NCI-H345 treated with DMSO at 0.1 percent for 48 hours (cell line): ENCODE measurements at regions not wholly inside any gene's neighbourhood (a gene's known extent, or its start where the extent isn't known, plus 50 kb on each side); places are given as distances from the start of the nearest gene placed in this dataset.

Source experiments
- DNase-seq: peaks from one replicate; lab custom pipeline; 2025; ENCODE audit not compliant: unreplicated experiment; lab: John Stamatoyannopoulos, UW

DNA sequence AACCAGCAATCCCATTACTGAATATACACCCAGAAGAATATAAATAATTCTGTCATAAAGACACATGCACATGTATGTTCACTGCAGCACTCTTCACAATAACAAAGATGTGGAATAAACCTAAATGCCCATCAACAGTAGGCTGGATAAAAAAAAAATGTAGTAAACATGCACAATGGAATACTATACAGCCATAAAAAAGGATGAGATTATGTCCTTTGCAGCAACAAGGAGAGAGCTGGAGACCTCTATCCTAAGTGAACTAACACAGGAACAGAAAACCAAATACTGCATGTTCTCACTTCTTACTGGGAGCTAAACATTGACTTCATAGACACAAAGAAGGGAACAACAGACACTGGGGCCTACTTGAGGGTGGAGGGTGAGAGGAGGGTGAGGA is 2067.7 kb downstream of the ARAP2 start:
- DNase-seq = no peak

DNA sequence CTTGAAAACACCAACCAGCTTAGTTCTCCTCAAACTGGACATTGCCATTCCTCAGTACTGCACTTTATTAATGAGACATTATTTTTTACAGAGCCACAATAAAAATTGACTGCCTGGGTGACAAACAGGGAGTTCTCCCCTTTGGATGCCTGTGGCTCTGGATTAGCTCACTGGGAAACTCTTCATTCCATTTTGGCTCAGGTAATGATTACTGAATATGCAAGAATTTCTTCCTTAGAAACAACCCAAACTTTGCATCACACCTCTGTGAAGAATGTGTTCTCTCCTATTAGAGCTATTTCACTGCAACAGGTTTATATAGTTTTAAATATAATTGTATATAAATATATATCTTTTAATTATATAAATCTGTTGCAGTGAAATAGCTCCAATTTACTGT is 2065.8 kb downstream of the ARAP2 start:
- no peak for DNase-seq

DNA sequence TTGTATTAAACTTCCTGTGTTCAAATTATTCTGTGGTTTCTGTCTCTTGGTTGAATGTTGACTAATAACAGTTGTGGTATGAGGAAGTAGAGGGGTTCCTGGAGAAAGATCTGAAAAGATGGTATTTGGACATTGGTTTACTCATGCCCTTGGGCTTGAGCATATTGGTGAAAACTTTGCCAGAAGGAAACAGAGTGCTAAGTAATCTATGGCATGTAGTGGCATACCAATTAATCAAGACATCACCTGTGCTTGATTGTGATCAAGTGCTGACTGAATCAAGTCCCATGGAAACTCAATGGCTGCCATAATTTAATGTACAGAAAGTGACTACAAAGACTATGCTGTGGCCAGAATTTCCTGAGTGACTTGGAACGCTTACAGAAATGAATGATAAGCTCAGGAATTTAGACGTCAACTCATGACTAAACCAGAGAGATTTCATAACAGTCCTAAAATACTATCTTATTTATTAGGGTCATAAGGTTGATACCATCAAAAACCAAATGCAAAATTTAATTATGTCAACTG is 2062.9 kb downstream of the ARAP2 start:
- DNase-seq = no peak

DNA sequence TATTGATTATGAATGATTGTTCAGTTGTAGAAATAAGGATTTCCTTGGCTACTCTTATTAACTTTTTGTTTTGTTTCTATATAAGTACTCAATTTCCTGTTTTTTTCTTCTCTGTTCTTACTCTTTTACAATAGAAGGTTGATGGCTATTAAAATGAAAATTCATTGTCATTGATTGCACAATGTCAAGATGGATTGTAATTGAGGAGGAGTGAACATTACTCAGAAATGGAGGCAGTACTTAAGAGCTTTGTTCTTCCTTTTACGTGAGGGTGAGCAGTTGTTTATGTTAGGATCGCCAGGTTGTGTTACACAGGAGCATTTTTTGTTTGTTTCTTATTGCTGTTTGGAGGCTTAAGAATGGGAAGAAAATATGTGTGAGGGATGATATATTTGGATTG is 2062.4 kb downstream of the ARAP2 start:
- DNase-seq = no peak

DNA sequence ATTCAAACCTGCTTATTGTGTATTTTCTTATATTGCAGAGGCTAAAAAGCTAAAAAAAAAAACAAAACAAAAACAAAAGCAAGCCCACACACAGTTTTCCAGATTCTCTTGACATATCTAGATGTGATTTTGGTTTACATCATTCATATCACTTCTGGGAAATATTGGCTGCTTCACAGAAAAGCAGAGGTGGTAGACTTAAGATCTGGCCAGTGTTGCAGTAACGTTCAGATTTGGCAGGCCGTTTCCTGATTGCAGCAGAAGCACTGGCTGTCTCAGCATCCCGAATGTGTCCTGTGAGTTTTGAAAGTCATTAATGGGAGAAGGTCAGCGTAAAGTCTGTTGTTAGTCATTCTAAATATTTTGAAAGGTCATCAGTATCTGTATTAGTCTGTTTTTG is 2062.0 kb downstream of the ARAP2 start:
- no peak for DNase-seq

DNA sequence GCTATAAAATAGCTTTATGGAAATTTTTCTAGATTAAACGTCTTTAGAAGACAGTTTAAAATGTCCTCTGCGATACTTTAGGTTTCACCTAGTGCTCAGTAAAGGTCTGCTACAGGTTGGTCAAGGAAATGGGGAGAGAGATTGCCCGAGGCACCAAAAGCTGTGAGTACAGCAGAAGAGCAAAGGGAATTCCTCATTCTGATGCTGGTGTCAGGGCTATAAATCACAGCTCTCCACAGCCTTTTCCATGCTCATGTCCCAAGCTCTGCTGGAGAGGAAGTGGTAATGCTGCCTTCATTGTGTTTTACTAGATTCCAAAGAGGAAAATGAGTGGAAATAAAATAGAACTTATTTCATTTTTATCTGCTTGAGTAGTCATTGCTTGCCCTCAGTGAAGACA is 2060.4 kb downstream of the ARAP2 start:
- no peak for DNase-seq

DNA sequence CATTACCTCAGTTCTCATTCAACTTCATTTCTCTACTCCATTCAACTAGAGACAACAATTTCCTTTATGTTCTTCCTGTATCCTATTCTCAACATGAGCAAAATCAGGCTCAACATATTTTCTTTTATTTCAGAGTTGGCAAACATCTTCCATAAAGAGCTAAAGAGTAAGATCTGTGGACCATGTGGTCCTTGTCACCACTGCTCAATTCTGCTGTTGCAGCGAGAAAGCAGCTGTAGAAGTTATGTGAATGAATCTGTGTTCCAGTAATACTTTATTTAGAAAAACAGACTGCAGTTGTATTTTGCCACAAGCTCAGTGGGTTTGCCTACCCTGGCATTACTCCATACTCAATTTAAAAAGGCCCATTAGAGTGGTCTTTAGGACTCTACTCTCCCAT is 2057.3 kb downstream of the ARAP2 start:
- DNase-seq = no peak

DNA sequence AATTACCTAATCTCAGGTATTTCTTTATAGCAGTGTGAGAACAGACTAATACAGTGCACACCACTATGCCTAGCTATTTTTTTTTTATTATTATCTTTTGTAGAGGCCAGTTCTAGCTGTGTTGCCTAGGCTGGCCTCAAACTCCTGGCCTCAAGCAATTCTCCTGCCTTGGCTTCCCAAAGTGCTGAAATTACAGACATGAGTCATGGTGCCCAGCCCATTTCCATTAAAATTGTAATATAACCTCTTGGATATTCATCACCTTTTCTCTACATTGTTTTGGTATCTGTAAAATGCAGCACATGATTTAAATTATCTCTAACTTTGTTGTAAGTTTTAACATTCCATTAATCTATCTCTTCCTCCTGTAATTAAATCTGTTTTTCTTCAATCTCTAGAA is 2052.9 kb downstream of the ARAP2 start:
- DNase-seq = no peak

DNA sequence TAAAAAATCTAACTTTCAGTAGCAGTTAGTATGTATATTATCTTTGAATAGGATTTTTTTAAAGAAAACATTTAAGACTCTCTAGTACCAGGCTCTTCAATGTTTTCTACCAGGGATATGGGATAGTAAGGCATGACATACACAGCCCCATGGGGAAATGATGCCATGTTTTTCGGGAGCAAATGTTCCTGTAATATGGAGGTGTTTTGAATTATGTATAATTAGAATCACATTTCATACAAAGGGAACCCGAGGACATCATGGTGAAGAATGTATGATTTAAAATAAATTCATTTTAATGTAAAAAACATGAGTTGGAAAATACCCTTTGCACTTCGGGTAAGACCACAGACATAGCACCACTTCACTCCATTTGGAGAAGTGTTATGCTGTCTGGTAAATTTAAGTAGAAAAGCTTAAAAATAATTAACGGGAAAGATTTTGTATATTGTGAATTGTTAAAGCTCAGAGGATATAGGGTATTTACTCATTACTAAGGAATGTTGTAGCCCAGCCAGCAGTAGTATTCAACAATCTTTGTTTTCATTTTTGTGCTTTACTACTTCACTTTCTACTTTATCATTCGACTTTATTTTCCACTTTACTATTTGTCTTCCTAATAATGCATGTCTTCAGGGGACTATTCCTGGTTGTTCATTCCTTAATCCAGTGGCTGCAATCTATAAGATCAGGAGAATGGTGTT is 2050.7 kb downstream of the ARAP2 start:
- DNase-seq = no peak

DNA sequence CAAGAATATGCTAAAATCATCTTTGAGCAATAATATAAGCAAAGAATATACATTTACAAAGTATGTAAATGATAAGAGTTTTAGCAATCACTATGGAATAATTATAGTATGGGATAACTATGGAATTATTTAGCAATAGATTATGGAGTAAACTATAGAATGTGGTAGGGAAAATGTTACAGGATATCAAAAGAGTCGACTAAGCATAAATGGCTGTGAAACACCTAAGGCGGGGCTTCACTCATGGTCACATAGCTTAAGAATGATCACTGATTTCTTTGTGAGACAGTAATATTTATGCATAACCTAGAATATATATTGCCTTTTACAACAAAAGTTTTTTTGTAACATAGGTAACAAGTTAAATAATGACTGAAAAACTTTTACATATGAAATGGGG is 2049.7 kb downstream of the ARAP2 start:
- no peak for DNase-seq

DNA sequence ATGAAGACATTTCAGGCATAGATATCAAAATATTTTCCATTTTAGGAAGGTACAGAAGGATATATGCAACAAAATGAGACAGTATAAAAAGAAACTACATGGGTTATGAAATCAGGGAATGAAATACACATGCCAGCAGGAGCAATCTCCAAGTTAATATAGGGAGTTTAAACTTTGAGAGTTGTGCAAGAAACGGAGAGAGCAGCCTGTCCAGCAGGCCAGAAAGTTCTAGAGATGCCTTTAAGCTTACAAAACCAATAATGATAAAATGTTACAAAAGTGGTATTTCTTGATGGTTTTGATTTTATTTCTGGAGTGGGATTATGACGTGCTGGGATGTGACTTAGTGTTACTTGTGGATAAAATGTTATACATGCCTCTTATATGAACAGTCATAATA is 2047.9 kb downstream of the ARAP2 start:
- DNase-seq = no peak

DNA sequence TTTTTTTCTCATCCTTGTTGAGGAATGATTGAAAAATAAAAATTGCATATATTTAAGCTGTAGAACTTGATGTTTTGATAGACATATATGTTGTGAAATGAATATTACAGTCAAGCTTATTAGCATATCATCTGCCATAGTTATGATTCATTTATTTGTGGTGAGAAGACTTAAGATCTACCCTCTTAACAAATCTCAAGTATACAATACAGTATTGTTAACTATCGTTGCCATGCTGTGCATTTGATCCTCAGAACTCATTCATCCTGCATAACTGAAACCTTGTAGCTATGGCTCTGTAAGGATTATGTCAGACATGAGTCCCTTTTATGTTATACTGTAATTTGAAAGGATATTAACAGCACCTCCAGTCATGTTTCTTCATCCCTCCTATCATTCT is 2045.3 kb downstream of the ARAP2 start:
- no peak for DNase-seq

DNA sequence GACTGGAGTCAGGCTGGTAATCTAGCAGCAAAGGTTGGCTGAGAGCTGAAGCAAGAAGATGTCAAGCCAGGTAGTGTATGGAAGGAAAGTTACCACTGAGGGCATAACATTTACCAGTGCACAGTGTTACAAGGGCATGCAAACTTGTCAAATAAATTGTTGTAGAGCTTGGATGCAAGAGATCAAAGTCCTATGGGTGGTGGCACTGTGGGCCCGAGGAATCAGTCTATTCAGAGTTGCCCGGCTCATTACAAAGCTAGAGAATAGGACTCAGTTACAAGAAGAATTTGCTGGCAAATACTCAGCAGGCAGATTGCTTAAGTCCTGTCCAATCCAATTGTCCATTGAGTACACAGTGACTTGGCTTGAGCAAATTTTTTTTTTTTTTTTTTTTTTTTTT is 2043.8 kb downstream of the ARAP2 start:
- DNase-seq = no peak

DNA sequence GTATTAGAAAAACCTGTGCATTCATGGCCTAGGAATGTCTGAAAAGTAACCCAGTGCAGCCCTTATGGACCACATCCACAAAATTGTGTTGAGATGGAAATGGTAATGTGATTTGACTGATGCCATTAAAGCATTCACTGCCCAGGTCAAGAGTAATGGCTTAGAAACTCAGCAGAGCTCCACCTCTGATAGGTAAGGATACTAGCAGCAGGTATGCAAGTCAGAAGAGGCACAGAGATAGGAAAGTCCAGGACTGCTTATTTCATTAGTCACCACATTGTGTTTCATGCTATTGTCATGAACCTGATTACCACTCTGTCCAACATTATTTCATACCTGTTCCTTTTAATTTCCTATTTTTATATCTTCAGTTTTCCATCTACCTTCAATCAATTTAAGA is 2042.2 kb downstream of the ARAP2 start:
- no peak for DNase-seq

DNA sequence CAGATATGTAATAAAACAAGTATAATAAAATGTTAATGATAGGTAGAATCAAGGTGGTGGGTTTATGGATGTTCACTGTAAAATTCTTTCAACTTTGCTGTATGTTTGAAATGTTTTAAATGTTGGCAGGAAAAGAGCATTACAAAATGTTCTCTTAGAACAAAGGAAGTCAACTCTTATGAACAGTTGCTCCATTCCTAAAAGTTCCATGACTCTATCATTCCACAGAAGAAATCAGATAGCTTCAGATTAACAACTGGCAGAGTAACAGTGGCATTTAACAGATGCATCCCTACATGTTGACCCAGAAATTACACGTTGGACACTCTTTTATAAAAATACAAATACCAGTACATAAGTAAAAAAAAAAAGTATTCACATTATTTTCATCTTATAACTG is 2023.7 kb downstream of the ARAP2 start:
- no peak for DNase-seq

DNA sequence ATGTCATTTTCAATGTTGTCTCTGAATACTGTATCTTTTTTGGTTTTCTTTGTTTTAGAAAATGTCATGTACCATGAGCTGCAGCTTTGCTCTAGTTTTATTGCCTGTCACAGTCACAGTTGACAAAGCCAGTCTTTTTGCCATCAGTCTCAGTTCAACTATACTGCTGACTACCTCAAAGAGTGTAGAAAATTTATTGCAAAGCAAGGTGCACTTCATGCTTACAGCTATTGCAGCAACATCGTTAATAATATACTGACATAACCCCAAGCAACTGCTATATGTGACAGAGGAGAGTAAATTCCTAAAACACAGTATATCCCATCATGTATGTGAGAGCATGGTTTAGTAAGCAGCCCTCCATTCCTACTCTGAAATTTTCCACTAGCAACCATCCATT is 2022.3 kb downstream of the ARAP2 start:
- DNase-seq = no peak

DNA sequence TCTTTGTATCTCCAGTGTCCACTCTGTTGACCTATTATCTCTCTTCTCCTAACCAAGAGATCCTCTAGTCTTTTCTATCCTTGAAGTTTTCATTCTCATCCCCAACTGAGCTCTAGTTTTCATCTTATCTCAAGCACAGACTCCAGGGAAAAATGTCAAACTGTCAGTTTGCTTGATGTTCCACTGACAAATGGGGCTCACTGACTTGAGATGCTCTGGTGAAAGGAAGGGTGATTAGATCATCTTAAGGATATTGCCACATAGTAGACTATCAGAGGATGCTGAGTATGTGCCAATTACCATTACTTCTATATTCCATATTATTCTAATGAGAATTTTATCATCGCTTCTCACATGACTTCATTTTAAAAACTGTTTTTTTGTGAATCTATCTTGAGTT is 2008.2 kb downstream of the ARAP2 start:
- DNase-seq = no peak

DNA sequence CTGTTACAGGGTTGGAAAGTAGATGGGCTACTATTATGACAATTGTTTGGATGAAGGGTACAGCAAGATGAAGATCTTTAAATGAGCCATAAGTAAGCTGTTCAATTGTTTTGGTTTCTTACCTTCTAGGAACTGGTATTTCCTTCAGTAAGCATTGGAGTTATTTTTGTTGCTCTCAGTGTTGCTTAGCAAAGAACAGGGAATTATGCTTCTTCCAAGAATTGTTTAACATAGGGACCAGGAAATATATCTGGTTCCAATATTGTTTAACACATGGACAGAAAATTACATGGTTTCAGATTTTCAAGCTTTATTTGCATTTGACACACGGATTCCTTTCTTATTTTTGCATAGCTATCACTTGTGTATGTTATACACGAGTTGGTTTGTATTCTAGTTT is 1999.0 kb downstream of the ARAP2 start:
- DNase-seq = no peak

DNA sequence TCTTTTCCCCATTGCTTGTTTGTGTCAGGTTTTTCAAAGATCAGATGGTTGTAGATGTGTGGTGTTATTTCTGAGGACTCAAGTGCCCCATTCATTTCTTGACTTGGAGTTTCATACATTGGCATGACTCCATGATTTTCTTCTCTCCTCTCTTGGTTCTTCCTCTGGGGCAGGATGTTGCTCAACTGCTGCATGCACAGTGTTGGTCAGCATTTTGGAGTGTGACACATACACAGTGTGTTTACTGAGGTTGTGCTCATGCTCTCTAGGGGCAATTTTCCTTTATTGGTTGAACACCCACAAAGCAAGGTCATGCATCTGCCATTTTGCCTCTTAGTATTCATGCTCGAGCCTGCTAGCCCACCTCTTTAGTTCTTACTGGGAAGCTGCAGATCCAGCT is 1993.8 kb downstream of the ARAP2 start:
- no peak for DNase-seq

DNA sequence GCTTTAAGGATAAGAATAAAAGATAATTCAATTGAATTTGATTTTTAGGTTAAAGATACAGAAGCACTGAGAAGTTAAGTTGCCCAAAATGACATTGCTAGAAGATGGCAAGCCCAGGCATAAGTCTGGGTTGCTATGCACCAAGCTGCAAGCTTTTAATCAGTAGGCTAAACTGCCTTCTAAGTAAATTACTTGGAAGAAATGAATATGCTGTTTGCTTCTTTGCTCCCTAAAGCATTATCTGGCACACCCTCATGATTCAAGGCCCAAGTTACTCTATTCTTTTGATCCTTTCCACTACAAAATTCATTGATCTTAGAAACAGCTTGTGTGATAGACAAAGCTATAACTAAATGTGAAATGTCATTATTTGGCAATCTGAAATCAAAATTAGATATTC is 1991.1 kb downstream of the ARAP2 start:
- DNase-seq = no peak

DNA sequence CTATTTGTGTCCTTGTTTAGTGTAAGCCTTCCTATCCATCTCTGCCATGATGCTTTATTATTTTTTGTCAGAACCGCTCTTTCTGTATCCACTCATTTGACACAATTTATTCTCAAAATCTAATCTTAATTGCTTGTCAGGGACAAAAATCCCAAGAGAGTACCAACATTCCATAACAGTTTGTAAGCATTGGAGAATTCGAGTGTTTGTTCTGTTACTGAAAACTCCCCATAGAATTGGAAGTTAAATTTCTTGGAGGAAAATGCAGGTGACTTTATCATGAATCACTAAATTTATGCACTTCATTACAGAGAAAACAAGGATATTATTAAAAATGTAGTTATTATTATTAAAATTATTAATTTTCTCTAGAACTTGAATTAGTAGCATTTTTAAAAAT is 1986.1 kb downstream of the ARAP2 start:
- DNase-seq = no peak

DNA sequence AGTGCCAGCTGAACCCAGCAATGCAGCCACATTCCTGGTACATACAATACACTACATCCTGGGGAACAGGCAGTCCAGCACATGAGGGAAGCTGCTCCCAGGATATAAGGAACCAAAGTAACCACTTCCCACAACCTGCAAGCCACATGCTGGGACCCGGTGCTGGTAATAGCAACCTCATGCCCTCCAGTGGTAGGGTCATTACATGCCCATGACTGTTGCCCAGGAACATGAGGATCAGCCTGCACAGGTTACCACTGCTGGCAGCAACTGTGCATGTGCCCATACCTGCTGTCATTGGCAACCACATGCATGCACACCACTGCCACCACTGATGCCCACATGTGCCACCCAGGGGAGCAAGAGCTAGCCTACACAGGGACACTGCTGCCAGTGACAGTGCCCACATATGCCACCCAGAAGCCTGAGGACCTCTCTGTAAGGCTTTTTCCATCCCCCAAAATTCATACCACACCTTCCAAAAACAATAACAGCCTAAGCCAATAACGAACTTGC is 1982.5 kb downstream of the ARAP2 start:
- no peak for DNase-seq

DNA sequence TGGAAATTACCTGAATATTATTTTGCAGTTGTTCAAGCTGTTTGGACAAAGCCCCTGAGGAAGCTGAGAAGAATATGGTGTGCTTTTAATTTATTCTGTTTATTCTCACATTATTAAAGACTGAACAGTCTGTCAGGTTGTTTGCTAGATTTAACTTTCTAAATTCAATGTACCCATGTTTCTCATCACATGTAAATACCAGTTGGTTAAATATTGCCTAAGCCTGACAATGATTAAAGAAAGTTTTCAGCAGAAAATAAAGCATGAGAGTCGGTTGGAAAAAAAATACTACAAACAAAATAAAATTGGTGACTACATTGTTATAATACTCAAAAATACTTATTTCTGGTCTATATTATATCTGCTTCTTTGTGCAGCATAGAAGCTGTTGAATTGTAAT is 1974.7 kb downstream of the ARAP2 start:
- DNase-seq = no peak
